Parathyroid adenoma (tissue), 2 donors: ENCODE measurements at regions not wholly inside any gene's neighbourhood (a gene's known extent, or its start where the extent isn't known, plus 50 kb on each side); places are given as distances from the start of the nearest gene placed in this dataset.
"Not testable (repeated sequence)": the region's sequence is repeated elsewhere in the genome, so short reads cannot be mapped to it uniquely, and the experiment has no call there.

Source experiments
- H2AFZ ChIP-seq: fragments of 300-600 bp; sonication (generic); one replicate; pipeline ENCODE4 v1.7.0; 2017; ENCODE audit warnings: antibody characterized with exemption, mild to moderate bottlenecking
- H3K27ac ChIP-seq: fragments of 300-600 bp; sonication (generic); one replicate; pipeline ENCODE4 v1.7.0; 2017
- H3K27me3 ChIP-seq: fragments of 300-600 bp; sonication (generic); one replicate; pipeline ENCODE4 v1.7.0; 2017; ENCODE audit warnings: low read length; ENCODE audit not compliant: control insufficient read depth, insufficient read depth
- H3K36me3 ChIP-seq: fragments of 300-600 bp; sonication (generic); one replicate; pipeline ENCODE4 v1.7.0; 2017; ENCODE audit warnings: low read length; ENCODE audit not compliant: control insufficient read depth, insufficient read depth
- H3K4me1 ChIP-seq: fragments of 300-600 bp; sonication (generic); one replicate; pipeline ENCODE4 v1.7.0; 2017; ENCODE audit warnings: control low read depth
- H3K4me2 ChIP-seq: fragments of 300-600 bp; sonication (generic); one replicate; pipeline ENCODE4 v1.7.0; 2017; ENCODE audit warnings: low read length
- H3K4me3 ChIP-seq: fragments of 300-600 bp; sonication (generic); one replicate; pipeline ENCODE4 v1.7.0; 2017; ENCODE audit warnings: low read depth, low read length
- H3K79me2 ChIP-seq: fragments of 300-600 bp; sonication (generic); one replicate; pipeline ENCODE4 v1.7.0; 2017; ENCODE audit warnings: control low read depth
- H3K9ac ChIP-seq: fragments of 300-600 bp; sonication (generic); one replicate; pipeline ENCODE4 v1.7.0; 2017; ENCODE audit warnings: mild to moderate bottlenecking
- H3K9me3 ChIP-seq: fragments of 300-600 bp; sonication (generic); one replicate; pipeline ENCODE4 v1.7.0; 2017; ENCODE audit warnings: low read length; ENCODE audit not compliant: control insufficient read depth
- TF ChIP-seq, protein P1 (sequence below): fragments of 300-600 bp; sonication (generic); IDR thresholded peaks from one replicate; pipeline ENCODE4 v1.7.0; 2017; ENCODE audit warnings: antibody characterized with exemption, mild to moderate bottlenecking
- donor health status: primary hyperparathyroidism.

DNA sequence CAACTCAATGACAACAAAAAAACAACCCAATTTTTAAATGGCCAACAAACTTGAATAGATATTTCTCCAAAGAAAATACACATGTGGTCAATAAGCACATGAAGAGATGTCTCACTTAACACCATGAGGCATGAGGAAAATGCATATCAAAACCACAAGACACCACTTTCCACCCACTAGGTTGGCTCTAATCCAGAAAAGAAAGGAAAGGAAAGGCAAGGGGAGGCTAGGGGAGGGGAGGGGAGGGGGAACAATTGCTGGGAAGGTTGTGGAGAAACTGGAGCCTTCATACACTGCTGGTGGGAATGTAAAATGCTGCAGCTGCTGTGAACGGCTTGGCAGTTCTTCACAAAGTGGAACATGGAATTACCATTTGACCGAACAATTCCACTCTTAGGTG lies 854.3 kb downstream of the UQCRFS1 start:
- Histone ChIP-seq H3K4me2 (no peak overlapping the region), H2AFZ (no peak overlapping the region), H3K36me3 (no peaks in the 10 kb centered on the region), H3K4me1 (no peaks in the 10 kb centered on the region), H3K79me2 (no peaks in the 10 kb centered on the region), H3K27ac (no peak overlapping the region), H3K4me3 (no peak overlapping the region), H3K27me3 (no peaks in the 10 kb centered on the region), H3K9me3 (no peaks in the 10 kb centered on the region), H3K9ac (no peak overlapping the region)
- TF ChIP-seq, protein P1, sequence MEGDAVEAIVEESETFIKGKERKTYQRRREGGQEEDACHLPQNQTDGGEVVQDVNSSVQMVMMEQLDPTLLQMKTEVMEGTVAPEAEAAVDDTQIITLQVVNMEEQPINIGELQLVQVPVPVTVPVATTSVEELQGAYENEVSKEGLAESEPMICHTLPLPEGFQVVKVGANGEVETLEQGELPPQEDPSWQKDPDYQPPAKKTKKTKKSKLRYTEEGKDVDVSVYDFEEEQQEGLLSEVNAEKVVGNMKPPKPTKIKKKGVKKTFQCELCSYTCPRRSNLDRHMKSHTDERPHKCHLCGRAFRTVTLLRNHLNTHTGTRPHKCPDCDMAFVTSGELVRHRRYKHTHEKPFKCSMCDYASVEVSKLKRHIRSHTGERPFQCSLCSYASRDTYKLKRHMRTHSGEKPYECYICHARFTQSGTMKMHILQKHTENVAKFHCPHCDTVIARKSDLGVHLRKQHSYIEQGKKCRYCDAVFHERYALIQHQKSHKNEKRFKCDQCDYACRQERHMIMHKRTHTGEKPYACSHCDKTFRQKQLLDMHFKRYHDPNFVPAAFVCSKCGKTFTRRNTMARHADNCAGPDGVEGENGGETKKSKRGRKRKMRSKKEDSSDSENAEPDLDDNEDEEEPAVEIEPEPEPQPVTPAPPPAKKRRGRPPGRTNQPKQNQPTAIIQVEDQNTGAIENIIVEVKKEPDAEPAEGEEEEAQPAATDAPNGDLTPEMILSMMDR: no peak

DNA sequence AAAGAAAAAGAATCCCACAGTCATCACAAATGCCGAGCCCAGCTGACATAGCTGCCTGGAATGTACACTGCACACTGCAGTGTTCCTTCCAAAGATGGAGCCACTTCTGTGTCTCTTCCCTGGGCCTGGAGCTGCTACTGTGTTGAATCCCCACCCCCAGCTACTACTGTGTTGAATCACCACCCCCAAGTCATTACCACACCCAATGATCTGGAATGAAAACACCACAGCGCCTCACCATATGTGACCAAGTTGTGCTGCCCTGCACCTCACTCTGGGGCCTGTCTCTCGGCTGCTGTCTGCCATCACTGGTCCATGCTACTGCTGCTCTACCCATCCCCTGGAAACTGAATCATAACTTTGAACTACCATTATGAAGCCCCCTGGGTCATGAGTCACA lies 861.2 kb downstream of the UQCRFS1 start:
- Histone ChIP-seq H3K27ac (no peak overlapping the region), H3K79me2 (no peaks in the 10 kb centered on the region), H3K9me3 (no peaks in the 10 kb centered on the region), H3K4me3 (no peak overlapping the region), H3K27me3 (no peaks in the 10 kb centered on the region), H2AFZ (no peak overlapping the region), H3K4me2 (no peak overlapping the region), H3K9ac (no peak overlapping the region), H3K36me3 (no peaks in the 10 kb centered on the region), H3K4me1 (no peaks in the 10 kb centered on the region)
- TF ChIP-seq, protein P1: no peak

DNA sequence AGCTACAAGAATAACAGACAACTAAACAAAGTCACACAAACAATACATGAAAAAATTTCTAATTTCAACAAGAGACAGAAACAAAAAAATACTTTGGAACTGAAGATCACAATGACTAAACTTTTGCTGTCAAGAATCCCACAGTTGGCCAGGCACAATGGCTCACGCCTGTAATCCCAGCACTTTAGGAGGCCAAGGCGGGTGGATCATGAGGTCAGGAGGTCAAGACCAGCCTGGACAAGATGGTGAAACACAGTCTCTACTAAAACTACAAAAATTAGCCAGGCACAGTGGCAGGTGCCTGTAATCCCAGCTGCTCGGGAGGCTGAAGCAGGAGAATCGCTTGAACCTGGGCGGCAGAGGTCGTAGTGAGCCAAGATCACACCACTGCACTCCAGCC lies 861.6 kb downstream of the UQCRFS1 start:
- not testable (repeated sequence) for H3K4me3 ChIP-seq

DNA sequence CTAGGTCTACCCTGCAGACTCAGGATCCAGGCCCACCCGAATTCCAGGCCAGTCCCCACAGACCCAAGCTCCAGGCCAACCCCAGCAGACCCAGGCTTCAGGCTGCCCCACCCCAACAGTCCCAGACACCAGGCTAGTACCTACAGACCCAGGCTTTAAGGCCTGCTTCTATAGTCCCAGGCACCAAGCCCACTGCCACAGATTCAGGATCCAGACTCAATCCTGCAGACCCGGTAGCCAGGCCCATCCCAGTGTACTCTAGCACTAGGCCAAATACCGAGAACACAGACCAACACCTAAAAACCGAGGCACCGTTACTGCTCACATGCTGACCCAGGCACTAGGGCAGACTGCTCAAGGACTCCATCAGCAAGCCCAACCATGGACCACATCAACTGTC lies 862.3 kb downstream of the UQCRFS1 start:
- Histone ChIP-seq H3K36me3 (no peaks in the 10 kb centered on the region), H3K27ac (no peak overlapping the region), H3K4me2 (no peak overlapping the region), H2AFZ (no peak overlapping the region), H3K9ac (no peak overlapping the region), H3K9me3 (no peaks in the 10 kb centered on the region), H3K27me3 (no peaks in the 10 kb centered on the region), H3K4me3 (no peak overlapping the region), H3K79me2 (no peaks in the 10 kb centered on the region), H3K4me1 (no peaks in the 10 kb centered on the region)
- TF ChIP-seq, protein P1: no peak

More for the DNA sequence above, 861.6 kb downstream of the UQCRFS1 start:
- H3K36me3 ChIP-seq, H3K27ac ChIP-seq, H3K4me2 ChIP-seq, H3K4me1 ChIP-seq, H3K9ac ChIP-seq, H3K27me3 ChIP-seq, H2AFZ ChIP-seq, H3K9me3 ChIP-seq, H3K79me2 ChIP-seq: not testable (repeated sequence)

DNA sequence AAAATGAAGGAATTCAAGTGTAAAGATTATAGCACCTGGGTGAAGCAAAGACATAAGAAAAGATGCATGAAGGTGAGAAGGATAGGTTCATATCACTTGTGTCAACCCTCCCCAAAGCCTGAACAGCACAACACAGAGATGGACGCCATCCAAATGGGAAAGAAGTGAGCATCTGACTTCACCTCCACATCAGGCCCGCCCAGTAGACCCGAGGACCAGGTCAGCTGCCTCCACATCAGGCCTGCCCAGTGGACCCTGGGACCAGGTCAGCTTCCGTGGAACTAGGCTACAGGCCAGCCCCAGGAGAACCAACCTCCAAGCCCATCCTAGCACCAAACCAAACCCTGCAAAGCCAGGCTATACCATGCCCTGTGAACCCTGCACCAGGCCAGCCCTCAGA lies 862.9 kb downstream of the UQCRFS1 start:
- Histone ChIP-seq H3K4me1 (no peaks in the 10 kb centered on the region), H3K9ac (no peak overlapping the region)
- TF ChIP-seq, protein P1: no peak

More for the DNA sequence above, 862.9 kb downstream of the UQCRFS1 start:
- H3K27ac ChIP-seq: no peak overlapping the region
- H3K27me3 ChIP-seq: no peaks in the 10 kb centered on the region
- no peak overlapping the region for H3K4me2 ChIP-seq
- no peaks in the 10 kb centered on the region for H3K79me2 ChIP-seq
- no peak overlapping the region for H3K4me3 ChIP-seq
- no peak overlapping the region for H2AFZ ChIP-seq
- no peaks in the 10 kb centered on the region for H3K9me3 ChIP-seq
- H3K36me3 ChIP-seq: no peaks in the 10 kb centered on the region
